Activated CD8-positive, alpha-beta T cell treated with anti-CD3 and anti-CD28 coated beads for 36 hours (primary cell): ENCODE measurements at regions not wholly inside any gene's neighbourhood (a gene's known extent, or its start where the extent isn't known, plus 50 kb on each side); places are given as distances from the start of the nearest gene placed in this dataset.

Source experiments
- ATAC-seq: fragments of 200-7000 bp; cut with Tn5 transposase; one replicate; pipeline ENCODE4 v1.10.0; 2021; ENCODE audit warnings: mild to moderate bottlenecking, moderate library complexity
- CTCF ChIA-PET: fragments of 350-600 bp; sonication (Branson Sonifier 250); formaldehyde crosslinking; loops from one replicate; lab custom pipeline; 2021; ENCODE audit warnings: antibody characterized with exemption; lab: Charles Lee
- POLR2A ChIA-PET: fragments of 350-600 bp; sonication (Branson Sonifier 250); formaldehyde crosslinking; loops from one replicate; lab custom pipeline; 2021; ENCODE audit warnings: antibody characterized with exemption; lab: Charles Lee
- DNase-seq: peaks from one replicate; pipeline ENCODE4 v3.0.0-alpha.2; 2020
- H3K27ac Mint-ChIP-seq: one replicate; pipeline ENCODE4 v1.8.0; 2021; ENCODE audit warnings: mild to moderate bottlenecking, mixed read lengths
- H3K27me3 Mint-ChIP-seq: one replicate; pipeline ENCODE4 v1.8.0; 2021; ENCODE audit warnings: mixed read lengths
- H3K36me3 Mint-ChIP-seq: one replicate; pipeline ENCODE4 v1.8.0; 2021; ENCODE audit warnings: low read depth, mixed read lengths
- H3K4me1 Mint-ChIP-seq: one replicate; pipeline ENCODE4 v1.8.0; 2021; ENCODE audit warnings: low read depth, mixed read lengths
- H3K4me3 Mint-ChIP-seq: one replicate; pipeline ENCODE4 v1.8.0; 2021; ENCODE audit warnings: mild to moderate bottlenecking, moderate library complexity, mixed read lengths
- H3K9me3 Mint-ChIP-seq: one replicate; pipeline ENCODE4 v1.8.0; 2021; ENCODE audit warnings: mixed read lengths
- intact Hi-C: fragments of 100-400 bp; cut with micrococcal nuclease; formaldehyde crosslinking; loops from one replicate; pipeline ENCODE4 v1.10.0; 2022
- TF ChIP-seq, protein P1 (sequence below): fragments of 200-600 bp; IDR thresholded peaks from one replicate; pipeline ENCODE4 v1.8.0; 2022; ENCODE audit warnings: antibody characterized with exemption, mild to moderate bottlenecking

DNA sequence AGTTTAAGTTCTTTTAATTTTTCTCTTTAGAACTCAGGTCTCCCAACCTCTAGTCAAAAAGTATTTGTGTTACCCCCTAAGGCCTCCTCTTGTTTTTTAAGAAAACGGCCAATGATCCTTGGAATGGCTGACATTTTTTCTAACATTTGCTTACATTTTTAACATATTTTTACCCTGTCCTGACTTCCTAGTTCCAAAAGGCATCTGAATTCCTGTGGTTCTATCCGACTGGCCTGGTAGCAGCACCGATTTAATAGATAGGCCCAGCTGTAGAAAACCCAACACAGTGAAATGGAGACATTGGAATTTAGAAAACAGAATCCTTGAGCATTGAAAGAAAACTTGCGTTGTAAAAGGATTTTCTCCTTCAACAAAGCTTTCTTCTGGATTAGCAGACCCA is 134.7 kb upstream of the GSC start:
- Mint-ChIP-seq H3K27ac (no peak overlapping the region), H3K36me3 (no peaks in the 10 kb centered on the region), H3K4me3 (no peak overlapping the region), H3K9me3 (no peaks in the 10 kb centered on the region), H3K27me3 (peaks cover 2% of the 10 kb centered on the region), H3K4me1 (no peaks in the 10 kb centered on the region)
- DNase-seq (no peak), ATAC-seq (no peak)
- ChIA-PET POLR2A (no interaction called here), CTCF (interaction anchor here (1.0 kb wide), 1 partner anchor 75 kb away, joined by 3 read pairs; no protein-coding TSS in a partner anchor)
- intact Hi-C loops = no loop called here
- TF ChIP-seq, protein P1, sequence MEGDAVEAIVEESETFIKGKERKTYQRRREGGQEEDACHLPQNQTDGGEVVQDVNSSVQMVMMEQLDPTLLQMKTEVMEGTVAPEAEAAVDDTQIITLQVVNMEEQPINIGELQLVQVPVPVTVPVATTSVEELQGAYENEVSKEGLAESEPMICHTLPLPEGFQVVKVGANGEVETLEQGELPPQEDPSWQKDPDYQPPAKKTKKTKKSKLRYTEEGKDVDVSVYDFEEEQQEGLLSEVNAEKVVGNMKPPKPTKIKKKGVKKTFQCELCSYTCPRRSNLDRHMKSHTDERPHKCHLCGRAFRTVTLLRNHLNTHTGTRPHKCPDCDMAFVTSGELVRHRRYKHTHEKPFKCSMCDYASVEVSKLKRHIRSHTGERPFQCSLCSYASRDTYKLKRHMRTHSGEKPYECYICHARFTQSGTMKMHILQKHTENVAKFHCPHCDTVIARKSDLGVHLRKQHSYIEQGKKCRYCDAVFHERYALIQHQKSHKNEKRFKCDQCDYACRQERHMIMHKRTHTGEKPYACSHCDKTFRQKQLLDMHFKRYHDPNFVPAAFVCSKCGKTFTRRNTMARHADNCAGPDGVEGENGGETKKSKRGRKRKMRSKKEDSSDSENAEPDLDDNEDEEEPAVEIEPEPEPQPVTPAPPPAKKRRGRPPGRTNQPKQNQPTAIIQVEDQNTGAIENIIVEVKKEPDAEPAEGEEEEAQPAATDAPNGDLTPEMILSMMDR = no peak

DNA sequence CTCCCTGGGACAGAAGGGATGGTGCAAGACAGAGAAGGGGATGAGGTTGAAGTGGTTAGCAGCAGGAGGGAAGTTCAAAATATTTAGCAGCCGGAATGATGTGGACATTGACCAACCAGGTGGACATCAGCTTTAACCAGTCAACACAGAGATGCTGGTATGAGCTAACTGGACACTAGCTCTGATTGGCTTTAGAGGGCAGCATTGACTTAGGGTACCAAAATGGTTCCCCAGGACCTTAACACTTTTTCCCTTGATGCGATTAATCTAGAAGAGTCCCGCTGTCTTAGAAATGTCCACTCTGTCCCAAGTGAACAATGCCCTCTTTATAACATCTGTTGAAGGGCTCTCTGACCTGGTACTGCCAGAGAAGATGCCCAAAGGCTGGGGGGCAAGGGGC is 134.0 kb upstream of the GSC start:
- Mint-ChIP-seq H3K36me3 (no peaks in the 10 kb centered on the region), H3K9me3 (no peaks in the 10 kb centered on the region), H3K4me1 (no peaks in the 10 kb centered on the region), H3K27ac (no peak overlapping the region), H3K27me3 (peaks cover 2% of the 10 kb centered on the region), H3K4me3 (no peak overlapping the region)
- CTCF ChIA-PET = interaction anchor here (1.0 kb wide), 2 partner anchors 74 to 198 kb away, joined by 3 read pairs; no protein-coding TSS in a partner anchor
- DNase-seq = no peak
- no peak for ATAC-seq
- intact Hi-C loops = no loop called here
- TF ChIP-seq, protein P1 = no peak
- POLR2A ChIA-PET = no interaction called here

DNA sequence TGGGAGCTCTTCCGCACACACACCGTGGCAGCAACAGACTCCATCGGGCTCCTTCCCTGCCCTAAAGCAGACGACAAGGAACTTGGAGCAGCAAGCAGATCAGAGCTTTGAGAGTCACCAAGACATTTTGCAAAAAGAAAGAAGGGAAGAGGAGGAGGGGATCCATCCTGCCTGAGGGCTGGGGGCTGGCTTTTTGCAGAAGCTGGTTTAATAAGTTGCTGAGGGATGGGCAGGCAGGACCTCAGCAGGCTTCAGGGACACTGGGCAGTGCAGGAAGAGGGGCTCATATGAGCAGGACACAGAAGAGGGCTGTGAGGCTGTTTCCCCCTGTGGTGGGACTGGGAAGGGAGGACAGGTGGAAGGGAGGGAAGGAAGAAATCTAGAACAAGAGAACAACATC is 133.4 kb upstream of the GSC start:
- H3K4me1 Mint-ChIP-seq = no peaks in the 10 kb centered on the region
- no peaks in the 10 kb centered on the region for H3K36me3 Mint-ChIP-seq
- no peaks in the 10 kb centered on the region for H3K9me3 Mint-ChIP-seq
- H3K27me3 Mint-ChIP-seq = peaks cover 2% of the 10 kb centered on the region
- no peak for ATAC-seq
- CTCF ChIA-PET = interaction anchor here (1.0 kb wide), 1 partner anchor 199 kb away, joined by 3 read pairs; no protein-coding TSS in a partner anchor
- no peak for DNase-seq
- no peak overlapping the region for H3K4me3 Mint-ChIP-seq
- H3K27ac Mint-ChIP-seq = no peak overlapping the region
- TF ChIP-seq, protein P1 = no peak
- POLR2A ChIA-PET = no interaction called here
- intact Hi-C loops = no loop called here

DNA sequence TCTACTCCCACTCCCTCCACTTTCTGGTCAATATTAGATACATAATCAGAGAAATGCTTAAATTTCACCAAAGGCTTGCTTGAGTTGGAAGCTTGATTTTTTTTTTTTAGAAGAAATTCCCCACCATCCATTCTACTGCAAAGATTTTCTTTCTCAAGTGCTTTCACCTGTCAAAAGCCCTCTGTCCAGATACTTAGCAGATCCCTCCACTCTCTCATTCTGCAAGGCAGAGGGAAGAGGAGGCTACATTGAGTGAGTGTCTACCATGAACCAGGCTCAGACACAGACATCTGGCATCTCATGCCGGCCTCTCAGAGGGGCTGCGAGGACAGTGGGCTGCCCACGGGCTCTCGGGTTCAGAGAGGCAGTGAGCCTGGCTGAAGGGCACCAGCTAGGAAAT is 127.6 kb upstream of the GSC start:
- peaks cover 2% of the 10 kb centered on the region for H3K27me3 Mint-ChIP-seq
- H3K4me3 Mint-ChIP-seq = no peak overlapping the region
- ChIA-PET CTCF (no interaction called here), POLR2A (no interaction called here)
- TF ChIP-seq, protein P1 = no peak
- H3K9me3 Mint-ChIP-seq = peaks cover 2% of the 10 kb centered on the region
- ATAC-seq (no peak), DNase-seq (no peak)
- no peaks in the 10 kb centered on the region for H3K4me1 Mint-ChIP-seq
- intact Hi-C loops = no loop called here
- H3K27ac Mint-ChIP-seq = no peak overlapping the region
- H3K36me3 Mint-ChIP-seq = no peaks in the 10 kb centered on the region

DNA sequence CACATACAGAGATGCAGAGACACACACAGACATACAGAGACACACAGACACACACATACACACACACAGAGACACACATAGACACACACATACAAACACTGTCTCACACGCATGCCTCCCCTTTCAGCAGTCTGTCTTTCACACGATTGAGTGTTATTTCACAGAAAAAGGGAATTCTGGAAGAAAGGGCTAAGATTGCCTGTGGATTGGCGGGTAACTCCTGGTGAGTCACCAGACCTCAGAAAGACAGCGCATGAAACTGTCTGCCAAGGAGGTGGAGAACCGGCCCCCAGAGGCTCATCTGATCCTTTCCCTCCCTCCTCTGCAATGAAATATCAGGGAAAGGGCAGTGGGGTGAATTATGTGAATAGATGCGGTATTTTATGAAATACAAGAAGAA is 127.2 kb upstream of the GSC start:
- CTCF ChIA-PET = no interaction called here
- POLR2A ChIA-PET = no interaction called here
- H3K4me3 Mint-ChIP-seq = no peak overlapping the region
- DNase-seq (no peak), ATAC-seq (no peak)
- no peaks in the 10 kb centered on the region for H3K36me3 Mint-ChIP-seq
- peaks cover 2% of the 10 kb centered on the region for H3K9me3 Mint-ChIP-seq
- no peaks in the 10 kb centered on the region for H3K4me1 Mint-ChIP-seq
- intact Hi-C loops = no loop called here
- no peak overlapping the region for H3K27ac Mint-ChIP-seq
- H3K27me3 Mint-ChIP-seq = peaks cover 2% of the 10 kb centered on the region
- TF ChIP-seq, protein P1 = no peak
